ENCODE measurements at regions not wholly inside any gene's neighbourhood (a gene's known extent, or its start where the extent isn't known, plus 50 kb on each side); places are given as distances from the start of the nearest gene placed in this dataset.

DNA sequence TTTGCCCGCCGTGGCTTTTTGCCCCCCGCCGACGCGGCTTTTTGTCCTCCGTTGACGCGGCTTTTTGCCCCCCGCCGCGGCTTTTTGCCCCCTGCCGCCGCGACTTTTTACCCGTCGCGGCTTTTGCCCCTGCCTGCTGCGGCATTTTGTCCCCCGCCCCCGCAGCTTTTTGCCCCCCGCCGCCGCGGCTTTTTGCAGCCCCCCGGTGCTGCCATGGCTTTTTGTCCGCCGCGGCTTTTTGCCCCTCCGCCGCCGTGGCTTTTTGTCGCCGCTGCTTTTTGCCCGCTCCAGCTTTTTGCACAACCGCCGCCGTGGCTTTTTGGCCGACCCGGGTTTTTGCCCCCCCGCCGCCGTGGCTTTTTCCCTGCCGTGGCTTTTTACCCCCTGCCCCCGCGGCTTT is 506.6 kb downstream of the ZNF37A start:
- TF ChIP-seq, protein P1, sequence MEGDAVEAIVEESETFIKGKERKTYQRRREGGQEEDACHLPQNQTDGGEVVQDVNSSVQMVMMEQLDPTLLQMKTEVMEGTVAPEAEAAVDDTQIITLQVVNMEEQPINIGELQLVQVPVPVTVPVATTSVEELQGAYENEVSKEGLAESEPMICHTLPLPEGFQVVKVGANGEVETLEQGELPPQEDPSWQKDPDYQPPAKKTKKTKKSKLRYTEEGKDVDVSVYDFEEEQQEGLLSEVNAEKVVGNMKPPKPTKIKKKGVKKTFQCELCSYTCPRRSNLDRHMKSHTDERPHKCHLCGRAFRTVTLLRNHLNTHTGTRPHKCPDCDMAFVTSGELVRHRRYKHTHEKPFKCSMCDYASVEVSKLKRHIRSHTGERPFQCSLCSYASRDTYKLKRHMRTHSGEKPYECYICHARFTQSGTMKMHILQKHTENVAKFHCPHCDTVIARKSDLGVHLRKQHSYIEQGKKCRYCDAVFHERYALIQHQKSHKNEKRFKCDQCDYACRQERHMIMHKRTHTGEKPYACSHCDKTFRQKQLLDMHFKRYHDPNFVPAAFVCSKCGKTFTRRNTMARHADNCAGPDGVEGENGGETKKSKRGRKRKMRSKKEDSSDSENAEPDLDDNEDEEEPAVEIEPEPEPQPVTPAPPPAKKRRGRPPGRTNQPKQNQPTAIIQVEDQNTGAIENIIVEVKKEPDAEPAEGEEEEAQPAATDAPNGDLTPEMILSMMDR (IDR thresholded peaks at IDR 0.05; ENCODE audit: low read length), result no peak
- TF ChIP-seq EZH2 (IDR thresholded peaks at IDR 0.05; ENCODE audit: borderline replicate concordance, low read length), result no peak

Data from OCI-LY1 (cell line).